A673 (cell line): ENCODE measurements at regions not wholly inside any gene's neighbourhood (a gene's known extent, or its start where the extent isn't known, plus 50 kb on each side); places are given as distances from the start of the nearest gene placed in this dataset.

ENCODE experiments used
- CTCF ChIP-seq: fragments of 300-800, 200-600 bp; sonication (generic); conservative IDR thresholded peaks from 2 replicates; pipeline ENCODE4 v1.5.1; 2017; ENCODE audit warnings: low read depth, mild to moderate bottlenecking, antibody characterized with exemption, low read length, moderate library complexity, mixed read lengths
- EZH2 ChIP-seq: fragments of 200-600 bp; sonication (generic); IDR thresholded peaks from 2 replicates; pipeline ENCODE4 v1.6.1; 2017; ENCODE audit warnings: borderline replicate concordance, low read depth, mild to moderate bottlenecking, mixed read lengths, antibody characterized with exemption, low read length; ENCODE audit not compliant: poor library complexity, severe bottlenecking

- no peak for TF ChIP-seq CTCF
- no peak for TF ChIP-seq EZH2
These were observed 418.5 kb upstream of the MGMT start for GRCh38 chr10:129048513-129048912.
